Spleen (tissue), 7 donors: ENCODE measurements at regions not wholly inside any gene's neighbourhood (a gene's known extent, or its start where the extent isn't known, plus 50 kb on each side); places are given as distances from the start of the nearest gene placed in this dataset.

Source experiments
- CTCF ChIP-seq, 11 experiments: fragments of 200-600 bp in 7 of 11; fragments of 450-650 bp in 4 of 11; sonication (generic) in 4 of 11; IDR thresholded peaks in 8 of 11; conservative IDR thresholded peaks in 3 of 11; 1 replicate in 7 of 11; 2 replicates in 4 of 11; pipeline versions ENCODE4 v1.4.0 to v1.8.0; 2016 to 2021; ENCODE audit warnings: antibody characterized with exemption in 11 of 11, inconsistent platforms in 4 of 11, mild to moderate bottlenecking in 1 of 11
- POLR2A ChIP-seq, 3 donors: fragments of 450-650 bp; IDR thresholded peaks; one replicate each; pipeline ENCODE4 v1.5.1; 2017; ENCODE audit warnings: antibody characterized with exemption in 3 of 3, mild to moderate bottlenecking in 1 of 3
- POLR2AphosphoS5 ChIP-seq, 3 donors: sonication (generic); formaldehyde crosslinking; IDR thresholded peaks; one replicate each; pipeline ENCODE4 v1.5.1; 2017; ENCODE audit warnings: antibody characterized with exemption in 3 of 3
- donor health status: DM: no; HTN: no; CAD: no; lungs with moderate emphysema.
- donor health status: DM: no; HTN: no; CAD: no.
- donor health status: DM: no; HTN: no; CAD: no.

- TF ChIP-seq CTCF (IDR thresholded peaks at IDR 0.05 in 8 of 11, conservative IDR thresholded peaks at IDR 0.05 in 3 of 11) (no peak), POLR2AphosphoS5 (IDR thresholded peaks at IDR 0.05) (no peak), POLR2A (IDR thresholded peaks at IDR 0.05) (no peak)
These were observed 347.3 kb upstream of the CDH6 start for GRCh38 chr5:30846171-30846570.
